NCI-H1092 treated with DMSO at 0.1 percent for 48 hours (cell line): ENCODE measurements at regions not wholly inside any gene's neighbourhood (a gene's known extent, or its start where the extent isn't known, plus 50 kb on each side); places are given as distances from the start of the nearest gene placed in this dataset.
"Not testable (repeated sequence)": the region's sequence is repeated elsewhere in the genome, so short reads cannot be mapped to it uniquely, and the experiment has no call there.

Experiments
- DNase-seq: peaks from one replicate; lab custom pipeline; 2025; lab: John Stamatoyannopoulos, UW

GRCh38 chr10:59454171-59454919 lies 92.0 kb upstream of the FAM13C start:
- DNase-seq: no peak

- no peak for DNase-seq
These were observed 86.3 kb upstream of the FAM13C start for GRCh38 chr10:59448616-59449015.

- no peak for DNase-seq
These were observed 73.4 kb upstream of the FAM13C start for GRCh38 chr10:59435707-59436106.

- DNase-seq: no peak
These were observed 72.3 kb upstream of the FAM13C start for GRCh38 chr10:59434463-59435321.

- no peak for DNase-seq
These were observed 71.5 kb upstream of the FAM13C start for GRCh38 chr10:59433720-59434428.

GRCh38 chr10:59432207-59432900 lies 70.0 kb upstream of the FAM13C start:
- DNase-seq: no peak

GRCh38 chr10:59413795-59414194 lies 51.4 kb upstream of the FAM13C start:
- DNase-seq: not testable (repeated sequence)
